ENCODE measurements at regions not wholly inside any gene's neighbourhood (a gene's known extent, or its start where the extent isn't known, plus 50 kb on each side); places are given as distances from the start of the nearest gene placed in this dataset.
"Not testable (repeated sequence)": the region's sequence is repeated elsewhere in the genome, so short reads cannot be mapped to it uniquely, and the experiment has no call there.

DNA sequence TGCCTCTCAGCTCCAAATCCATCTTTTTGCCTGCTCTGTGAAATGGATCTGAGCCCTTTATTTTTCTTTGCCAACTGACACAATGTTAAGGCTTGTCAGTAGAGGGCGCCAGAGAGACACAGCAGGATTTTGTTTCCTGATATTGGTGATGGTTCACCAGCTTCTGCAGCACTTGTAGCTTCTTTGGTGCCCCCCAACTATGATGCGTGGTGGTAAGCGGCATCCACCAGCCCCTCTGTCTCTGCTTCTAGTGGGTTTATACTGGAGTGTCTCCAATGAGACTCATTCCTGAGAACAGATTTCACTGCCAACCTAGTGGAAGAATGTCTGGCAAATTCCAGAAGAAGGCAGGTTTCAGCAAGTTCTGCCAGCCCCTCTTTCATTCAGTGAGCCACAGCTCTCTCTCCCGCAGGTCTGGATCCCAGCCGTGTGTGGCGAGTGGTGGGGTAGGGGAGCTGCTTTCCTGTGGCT lies 471.9 kb upstream of the FRG2C start:
- Mint-ChIP-seq H3K27ac (no peak overlapping the region), H3K36me3 (no peaks in the 10 kb centered on the region), H3K9me3 (no peaks in the 10 kb centered on the region)
- ATAC-seq (no peak), DNase-seq (ENCODE audit: low spot score in 2 of 2) (peak in 1 of 2 donors; percentile 66)

GRCh38 chr3:75193797-75194196 lies 470.3 kb upstream of the FRG2C start:
- no peak for ATAC-seq
- Mint-ChIP-seq H3K9me3 (no peaks in the 10 kb centered on the region), H3K36me3 (no peaks in the 10 kb centered on the region), H3K27ac (no peak overlapping the region)
- no peak for DNase-seq (ENCODE audit: low spot score in 2 of 2)

DNA sequence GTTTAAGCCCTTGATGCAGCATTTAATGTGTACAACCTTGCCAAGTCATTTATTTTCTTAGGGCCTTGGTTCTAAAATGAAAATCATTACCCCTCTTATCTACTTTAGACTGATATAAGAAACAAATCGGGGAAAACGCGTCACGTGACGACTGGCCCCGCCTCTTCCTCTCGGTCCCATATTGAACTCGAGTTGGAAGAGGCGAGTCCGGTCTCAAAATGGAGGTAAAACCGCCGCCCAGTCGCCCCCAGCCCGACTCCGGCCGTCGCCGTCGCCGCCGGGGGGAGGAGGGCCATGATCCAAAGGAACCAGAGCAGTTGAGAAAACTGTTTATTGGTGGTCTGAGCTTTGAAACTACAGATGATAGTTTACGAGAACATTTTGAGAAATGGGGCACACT lies 449.8 kb upstream of the FRG2C start:
- ATAC-seq; DNase-seq (ENCODE audit: low spot score in 2 of 2); H3K36me3 Mint-ChIP-seq; H3K27ac Mint-ChIP-seq; H3K9me3 Mint-ChIP-seq: not testable (repeated sequence)

- H3K27ac Mint-ChIP-seq: no peak overlapping the region
- peaks cover 0 to 5% of the 10 kb centered on the region in 2 donors for H3K36me3 Mint-ChIP-seq
- DNase-seq (ENCODE audit: low spot score in 2 of 2): no peak
- peaks cover 0 to 6% of the 10 kb centered on the region in 2 donors for H3K9me3 Mint-ChIP-seq
- no peak for ATAC-seq
Measured at GRCh38 chr3:75218577-75218976, 445.6 kb upstream of the FRG2C start.

DNA sequence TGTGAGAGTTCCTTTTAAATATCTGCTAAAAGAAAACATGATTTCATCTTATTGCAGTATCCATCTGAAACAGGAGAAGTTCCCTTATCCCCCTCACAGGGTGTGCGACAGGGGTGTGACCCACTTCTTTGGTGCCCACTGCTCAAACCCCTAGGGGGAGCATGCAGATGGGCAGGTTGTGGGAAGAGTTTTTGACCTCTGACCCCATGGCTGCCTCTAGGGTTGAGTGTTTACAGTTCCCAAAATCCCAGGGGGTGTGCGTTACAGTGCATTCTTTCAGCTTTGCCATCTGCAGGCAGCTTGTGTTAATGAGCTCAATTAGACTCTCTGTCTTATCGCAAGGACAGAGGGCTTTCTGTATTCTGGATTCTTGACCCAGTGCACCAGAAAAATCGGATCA lies 443.2 kb upstream of the FRG2C start:
- DNase-seq (ENCODE audit: low spot score in 2 of 2): no peak
- Mint-ChIP-seq H3K36me3 (no peaks in the 10 kb centered on the region), H3K9me3 (no peaks in the 10 kb centered on the region), H3K27ac (no peak overlapping the region)
- ATAC-seq: no peak

- Mint-ChIP-seq H3K9me3 (no peaks in the 10 kb centered on the region), H3K36me3 (no peaks in the 10 kb centered on the region), H3K27ac (no peak overlapping the region)
- ATAC-seq (no peak), DNase-seq (ENCODE audit: low spot score in 2 of 2) (no peak)
Measured at GRCh38 chr3:75224412-75224811, 439.7 kb upstream of the FRG2C start.

GRCh38 chr3:75232216-75232615 lies 431.9 kb upstream of the FRG2C start:
- no peak for DNase-seq (ENCODE audit: low spot score in 2 of 2)
- ATAC-seq: no peak
- Mint-ChIP-seq H3K27ac (no peak overlapping the region), H3K9me3 (no peaks in the 10 kb centered on the region), H3K36me3 (no peaks in the 10 kb centered on the region)

DNA sequence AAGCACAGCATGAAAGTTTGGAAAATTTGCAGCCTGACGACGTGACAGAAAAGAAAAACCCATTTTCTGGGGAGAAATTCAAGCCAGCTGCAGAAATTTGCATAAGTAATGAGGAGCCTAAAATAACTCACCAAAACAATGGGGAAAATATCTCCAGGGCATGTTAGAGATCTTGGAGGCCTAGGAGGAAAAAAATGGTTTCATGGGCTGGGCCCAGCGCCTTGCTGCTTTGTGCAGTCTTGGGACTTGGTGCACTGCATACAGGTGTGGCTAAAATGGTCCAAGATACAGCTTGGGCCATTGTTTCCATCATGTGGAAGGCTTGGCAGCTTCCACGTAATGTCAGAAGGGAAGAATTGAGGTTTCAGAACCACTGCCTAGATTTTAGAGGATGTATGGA lies 428.5 kb upstream of the FRG2C start:
- ATAC-seq: no peak
- Mint-ChIP-seq H3K27ac (no peak overlapping the region), H3K36me3 (no peaks in the 10 kb centered on the region), H3K9me3 (no peaks in the 10 kb centered on the region)
- DNase-seq (ENCODE audit: low spot score in 2 of 2): no peak

DNA sequence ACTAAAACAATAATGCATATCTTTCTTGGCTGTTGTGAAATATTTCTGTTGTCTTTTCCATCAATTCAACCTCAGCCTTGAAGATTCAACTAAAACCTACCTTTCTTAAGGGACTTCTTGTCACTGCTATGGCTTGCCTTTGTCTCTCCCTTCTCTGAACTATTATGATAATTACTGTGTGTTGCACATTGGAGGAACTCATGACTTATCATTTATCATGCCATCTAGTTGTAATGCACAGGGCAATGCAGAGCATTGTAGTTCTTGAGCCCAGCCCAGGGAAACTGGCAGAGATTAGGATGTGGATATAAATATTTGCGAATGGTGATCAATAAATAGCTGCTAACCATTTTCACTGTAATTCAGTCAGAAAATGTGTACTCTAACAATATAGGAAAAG lies 427.1 kb upstream of the FRG2C start:
- no peak for ATAC-seq
- Mint-ChIP-seq H3K9me3 (no peaks in the 10 kb centered on the region), H3K36me3 (no peaks in the 10 kb centered on the region), H3K27ac (no peak overlapping the region)
- no peak for DNase-seq (ENCODE audit: low spot score in 2 of 2)

- H3K36me3 Mint-ChIP-seq: no peaks in the 10 kb centered on the region
- ATAC-seq (no peak), DNase-seq (ENCODE audit: low spot score in 2 of 2) (no peak)
- no peak overlapping the region for H3K27ac Mint-ChIP-seq
- H3K9me3 Mint-ChIP-seq: no peaks in the 10 kb centered on the region
Measured at GRCh38 chr3:75237477-75237876, 426.7 kb upstream of the FRG2C start.

DNA sequence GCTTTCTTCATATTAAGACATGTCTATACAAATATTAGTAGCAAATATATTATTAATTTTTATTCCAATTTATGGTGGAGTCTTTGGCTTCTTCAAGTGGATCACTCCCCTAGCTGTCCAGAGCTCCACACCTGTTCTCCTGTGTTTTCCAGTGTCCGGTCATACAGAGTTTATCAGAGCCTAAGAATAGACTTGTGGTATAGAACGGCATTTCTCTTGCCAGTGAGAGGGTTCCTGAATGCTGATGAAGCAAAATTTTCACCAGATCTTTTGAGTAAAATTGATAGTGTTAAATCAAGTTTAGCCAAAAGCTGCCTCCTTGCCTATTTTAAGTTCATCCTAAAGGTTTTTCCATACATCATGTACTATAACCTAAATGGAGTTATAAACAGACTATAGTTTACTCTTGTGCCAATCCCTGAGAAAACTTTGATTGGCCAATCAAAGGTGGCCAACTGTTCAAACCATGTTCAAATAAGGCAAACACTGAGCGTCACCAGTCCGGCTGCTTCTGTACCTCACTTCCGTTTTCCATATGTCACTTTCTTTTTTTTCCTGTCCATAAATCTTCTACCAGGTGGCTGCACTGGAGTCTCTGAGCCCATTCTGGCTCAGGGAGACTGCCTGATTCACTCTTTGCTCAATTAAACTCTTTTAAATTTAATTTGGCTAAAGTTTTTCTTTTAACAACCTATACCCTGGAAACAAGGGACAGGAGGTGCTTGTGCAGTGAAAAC lies 422.7 kb upstream of the FRG2C start:
- ATAC-seq, H3K36me3 Mint-ChIP-seq: not testable (repeated sequence)

DNA sequence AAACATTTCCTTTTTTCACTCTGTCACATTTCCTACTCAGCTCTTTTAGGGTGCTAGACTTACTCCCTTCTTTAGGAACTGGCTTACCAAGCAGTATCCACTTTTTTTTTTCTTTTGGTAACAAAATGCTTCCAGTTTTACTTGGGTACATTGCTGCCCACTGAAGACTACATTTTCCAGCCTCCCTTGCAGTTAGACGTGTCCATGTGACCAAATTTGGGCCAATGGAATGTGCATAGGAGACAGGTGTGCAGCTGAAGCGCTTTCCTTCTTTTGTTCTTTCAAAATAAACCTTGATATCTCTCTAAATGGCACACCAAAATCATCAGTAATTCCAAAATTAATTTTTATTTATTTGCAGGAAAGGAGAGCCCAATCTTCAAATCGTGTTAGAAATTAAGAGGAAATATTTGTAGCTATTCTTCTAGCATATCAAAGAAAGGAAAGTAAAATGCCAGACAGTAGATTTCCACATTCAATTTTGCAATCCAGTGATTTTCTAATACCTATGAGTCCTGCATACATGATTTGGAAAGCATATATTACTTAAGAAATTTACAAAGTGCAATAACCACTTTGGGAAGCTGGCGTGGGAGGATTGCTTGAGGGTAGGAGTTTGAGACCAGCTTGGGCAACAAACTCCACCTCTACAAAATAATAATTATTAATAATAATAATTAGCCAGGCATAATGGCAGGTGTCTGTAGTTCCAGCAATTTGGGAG lies 422.0 kb upstream of the FRG2C start:
- DNase-seq (ENCODE audit: low spot score in 2 of 2) (no peak), ATAC-seq (no peak)
- Mint-ChIP-seq H3K36me3 (no peaks in the 10 kb centered on the region), H3K9me3 (no peaks in the 10 kb centered on the region), H3K27ac (no peak overlapping the region)

More for the DNA sequence above, 422.7 kb upstream of the FRG2C start:
- not testable (repeated sequence) for H3K9me3 Mint-ChIP-seq; DNase-seq (ENCODE audit: low spot score in 2 of 2); H3K27ac Mint-ChIP-seq

- DNase-seq (ENCODE audit: low spot score in 2 of 2): no peak
- no peak for ATAC-seq
- no peaks in the 10 kb centered on the region for H3K9me3 Mint-ChIP-seq
- H3K27ac Mint-ChIP-seq: no peak overlapping the region
- H3K36me3 Mint-ChIP-seq: no peaks in the 10 kb centered on the region
Measured at GRCh38 chr3:75248974-75249373, 415.2 kb upstream of the FRG2C start.

GRCh38 chr3:75254685-75255084 lies 409.4 kb upstream of the FRG2C start:
- no peak for ATAC-seq
- H3K27ac Mint-ChIP-seq: no peak overlapping the region
- no peaks in the 10 kb centered on the region for H3K9me3 Mint-ChIP-seq
- no peaks in the 10 kb centered on the region for H3K36me3 Mint-ChIP-seq
- DNase-seq (ENCODE audit: low spot score in 2 of 2): no peak

DNA sequence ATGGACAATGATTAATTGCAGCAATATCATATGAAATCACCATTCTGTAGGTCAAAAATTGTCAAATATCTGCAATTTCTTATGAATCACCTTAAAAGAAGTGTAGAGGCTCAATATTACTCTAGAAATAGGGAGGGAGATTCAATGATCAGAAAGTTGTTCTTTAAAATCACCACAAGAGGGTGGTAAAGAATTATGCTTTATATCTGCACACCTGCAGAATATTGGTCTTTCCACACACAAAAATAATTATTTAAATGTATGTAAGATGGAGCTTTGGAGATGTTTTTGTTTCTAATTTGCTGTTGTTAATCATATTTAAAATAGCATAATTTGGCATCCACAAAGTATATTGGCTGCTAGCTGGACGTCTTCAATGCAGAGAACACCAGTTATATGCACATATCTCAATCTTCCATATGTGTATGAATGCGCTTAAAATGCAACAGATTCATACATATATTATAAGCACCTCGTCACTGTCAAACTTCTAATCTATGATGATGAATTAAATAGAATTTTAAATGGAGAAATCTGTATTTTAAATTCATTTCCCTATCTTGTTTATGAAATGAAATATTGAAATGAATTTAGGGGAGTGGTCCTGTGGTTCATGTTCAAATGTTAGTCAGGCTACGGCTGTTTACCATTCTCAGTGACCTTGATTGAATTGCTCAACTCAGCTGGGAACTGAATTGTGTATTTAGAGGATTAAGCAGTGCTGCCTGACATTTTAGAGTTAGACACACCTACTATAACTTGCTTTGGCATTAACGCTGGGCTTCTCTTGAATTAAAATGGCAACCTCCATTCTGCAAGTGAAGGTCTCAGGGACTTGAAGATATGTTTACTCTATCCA lies 405.1 kb upstream of the FRG2C start:
- DNase-seq (ENCODE audit: low spot score in 2 of 2); ATAC-seq; H3K36me3 Mint-ChIP-seq; H3K9me3 Mint-ChIP-seq; H3K27ac Mint-ChIP-seq: not testable (repeated sequence)

DNA sequence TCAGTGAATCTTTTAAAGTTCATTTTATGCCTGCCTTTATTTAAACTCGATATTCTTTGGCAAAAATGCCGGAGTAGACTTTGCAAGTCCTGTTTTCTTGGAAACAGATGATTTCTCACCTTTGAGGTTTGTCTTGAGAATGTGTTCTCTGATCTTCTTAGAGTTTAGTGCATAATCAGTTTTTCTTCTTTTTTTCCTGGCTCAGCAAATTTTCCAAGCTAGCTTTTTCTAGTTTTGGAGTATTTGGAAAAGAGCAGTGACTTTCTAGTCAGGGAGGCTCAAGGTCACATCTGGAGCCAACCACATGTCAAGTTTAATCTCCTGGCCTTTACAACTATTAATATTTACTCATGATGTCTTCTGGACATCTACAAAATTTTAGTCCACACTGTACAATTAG lies 403.2 kb upstream of the FRG2C start:
- H3K27ac Mint-ChIP-seq; ATAC-seq; H3K36me3 Mint-ChIP-seq; DNase-seq (ENCODE audit: low spot score in 2 of 2); H3K9me3 Mint-ChIP-seq: not testable (repeated sequence)

- no peaks in the 10 kb centered on the region for H3K9me3 Mint-ChIP-seq
- H3K36me3 Mint-ChIP-seq: no peaks in the 10 kb centered on the region
- H3K27ac Mint-ChIP-seq: no peak overlapping the region
- ATAC-seq (no peak), DNase-seq (ENCODE audit: low spot score in 2 of 2) (no peak)
Measured at GRCh38 chr3:75262661-75263060, 401.5 kb upstream of the FRG2C start.

All from activated naive CD4-positive, alpha-beta T cell treated with anti-CD3 and anti-CD28 coated beads, Interleukin-2, amount 50 U/mL, for 72 hours (primary cell).